ENCODE measurements at regions not wholly inside any gene's neighbourhood (a gene's known extent, or its start where the extent isn't known, plus 50 kb on each side); places are given as distances from the start of the nearest gene placed in this dataset.

DNA sequence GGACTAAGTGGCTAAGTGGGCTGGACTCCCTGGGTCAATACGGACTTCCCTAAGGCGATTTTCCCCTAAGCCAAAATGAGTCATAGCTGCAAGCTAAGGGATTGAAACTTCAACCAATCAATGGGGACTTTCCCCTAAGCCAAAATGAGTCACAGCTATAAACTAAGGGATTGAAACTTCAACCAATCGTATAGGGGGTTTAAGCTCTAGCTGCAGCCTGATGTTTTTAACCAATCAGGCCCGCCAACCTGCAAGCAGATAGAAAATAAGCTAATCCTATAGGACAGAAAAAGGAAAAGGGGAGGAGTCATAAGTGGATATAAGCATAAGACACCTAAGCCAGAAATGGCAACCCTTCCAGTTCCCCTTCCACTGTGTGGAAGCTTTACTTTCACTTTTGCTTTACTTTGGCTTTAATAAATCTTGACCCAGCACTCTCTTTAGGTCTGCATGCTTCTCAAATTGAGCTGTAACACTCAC is 655.0 kb upstream of the HS3ST5 start:
- FAIRE-seq (no peak), ATAC-seq (peak; percentile 80), DNase-seq (ENCODE audit: low read depth, low spot score) (peak; percentile 57)
- H3K27me3 ChIP-seq (replicated peaks in 1 of 2; ENCODE audit: control insufficient read depth in 2 of 2, insufficient read depth in 2 of 2, low read length in 1 of 2): no peaks in the 10 kb centered on the region
- H3K36me3 ChIP-seq (ENCODE audit: control insufficient read depth in 2 of 2, insufficient read depth in 2 of 2, low read length in 1 of 2): no peaks in the 10 kb centered on the region
- intact Hi-C loops (cut with micrococcal nuclease; ENCODE audit: unreplicated experiment): loop anchor here (2.0 kb wide), 1 partner anchor 53 kb away; no protein-coding TSS in a partner anchor
- H3K79me2 ChIP-seq (ENCODE audit: control insufficient read depth, insufficient read depth, low read length): no peaks in the 10 kb centered on the region
- peak overlapping the region; percentile 38 for H3K4me2 ChIP-seq (ENCODE audit: control insufficient read depth, insufficient read depth)
- H2AFZ ChIP-seq (ENCODE audit: control insufficient read depth, low read depth, low read length): peak overlapping the region; percentile 66
- no peak overlapping the region for H3K9ac ChIP-seq (ENCODE audit: control insufficient read depth, insufficient read depth, low read length)
- H3K9me3 ChIP-seq (replicated peaks; ENCODE audit: control insufficient read depth, insufficient read depth, low read length): peaks cover 13% of the 10 kb centered on the region; the same call in 2 of the 3 replicates
- RAD21 ChIA-PET (ENCODE audit: unreplicated experiment): interaction anchor here (0.8 to 1.5 kb wide), 4 partner anchors 9 to 283 kb away, joined by 3 to 7 read pairs (median 4); no protein-coding TSS in a partner anchor
- SMC1A ChIA-PET (ENCODE audit: uncharacterized antibody, unreplicated experiment): interaction anchor here (0.6 to 1.4 kb wide), 4 partner anchors 9 to 278 kb away, joined by 3 to 4 read pairs (median 4); no protein-coding TSS in a partner anchor
- H3K4me3 ChIP-seq: no peak overlapping the region; the same call in 1 of the 2 replicates
- peak overlapping the region; percentile 57 for H3K27ac ChIP-seq (ENCODE audit: control insufficient read depth, insufficient read depth)
- no TSS peak for BruUV-seq (replicated peaks)
- 26% methylated on average over 4 of the region's 4 CpGs for WGBS (ENCODE audit: insufficient coverage, insufficient replicate concordance, low lambda C conversion rate, missing lambda C conversion rate)
- in situ Hi-C loops (cut with MboI): no loop called here
- CTCF ChIA-PET: no interaction called here
- POLR2A ChIA-PET: interaction anchor here (0.8 kb wide), 1 partner anchor 8 kb away, joined by 3 read pairs; no protein-coding TSS in a partner anchor
- H3K4me1 ChIP-seq (ENCODE audit: control insufficient read depth, insufficient read depth, low read length): no peaks in the 10 kb centered on the region
- H4K20me1 ChIP-seq (ENCODE audit: control insufficient read depth, insufficient read depth): no peaks in the 10 kb centered on the region
- TF ChIP-seq NFYA (IDR thresholded peaks at IDR 0.05; ENCODE audit: borderline replicate concordance, low read depth, low read length): no peak
- TF ChIP-seq, protein P1, sequence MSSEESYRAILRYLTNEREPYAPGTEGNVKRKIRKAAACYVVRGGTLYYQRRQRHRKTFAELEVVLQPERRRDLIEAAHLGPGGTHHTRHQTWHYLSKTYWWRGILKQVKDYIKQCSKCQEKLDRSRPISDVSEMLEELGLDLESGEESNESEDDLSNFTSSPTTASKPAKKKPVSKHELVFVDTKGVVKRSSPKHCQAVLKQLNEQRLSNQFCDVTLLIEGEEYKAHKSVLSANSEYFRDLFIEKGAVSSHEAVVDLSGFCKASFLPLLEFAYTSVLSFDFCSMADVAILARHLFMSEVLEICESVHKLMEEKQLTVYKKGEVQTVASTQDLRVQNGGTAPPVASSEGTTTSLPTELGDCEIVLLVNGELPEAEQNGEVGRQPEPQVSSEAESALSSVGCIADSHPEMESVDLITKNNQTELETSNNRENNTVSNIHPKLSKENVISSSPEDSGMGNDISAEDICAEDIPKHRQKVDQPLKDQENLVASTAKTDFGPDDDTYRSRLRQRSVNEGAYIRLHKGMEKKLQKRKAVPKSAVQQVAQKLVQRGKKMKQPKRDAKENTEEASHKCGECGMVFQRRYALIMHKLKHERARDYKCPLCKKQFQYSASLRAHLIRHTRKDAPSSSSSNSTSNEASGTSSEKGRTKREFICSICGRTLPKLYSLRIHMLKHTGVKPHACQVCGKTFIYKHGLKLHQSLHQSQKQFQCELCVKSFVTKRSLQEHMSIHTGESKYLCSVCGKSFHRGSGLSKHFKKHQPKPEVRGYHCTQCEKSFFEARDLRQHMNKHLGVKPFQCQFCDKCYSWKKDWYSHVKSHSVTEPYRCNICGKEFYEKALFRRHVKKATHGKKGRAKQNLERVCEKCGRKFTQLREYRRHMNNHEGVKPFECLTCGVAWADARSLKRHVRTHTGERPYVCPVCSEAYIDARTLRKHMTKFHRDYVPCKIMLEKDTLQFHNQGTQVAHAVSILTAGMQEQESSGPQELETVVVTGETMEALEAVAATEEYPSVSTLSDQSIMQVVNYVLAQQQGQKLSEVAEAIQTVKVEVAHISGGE (CRISPR knock-in tag; IDR thresholded peaks at IDR 0.05): no peak
- TF ChIP-seq TARDBP (IDR thresholded peaks at IDR 0.05; ENCODE audit: borderline replicate concordance): no peak
- TF ChIP-seq IKZF2 (IDR thresholded peaks at IDR 0.05): peak; percentile 77 to 83
- TF ChIP-seq BHLHE40 (IDR thresholded peaks at IDR 0.05; ENCODE audit: borderline replicate concordance in 1 of 2, low read depth in 2 of 2, low read length in 1 of 2): no peak
- peak; percentile 49; the same call in 1 of the 2 replicates for TF ChIP-seq MTA2 (IDR thresholded peaks at IDR 0.05; ENCODE audit: low read depth)
- peak; percentile 52 for TF ChIP-seq RUNX3 (IDR thresholded peaks at IDR 0.05; ENCODE audit: low read length)
- TF ChIP-seq, protein P2, sequence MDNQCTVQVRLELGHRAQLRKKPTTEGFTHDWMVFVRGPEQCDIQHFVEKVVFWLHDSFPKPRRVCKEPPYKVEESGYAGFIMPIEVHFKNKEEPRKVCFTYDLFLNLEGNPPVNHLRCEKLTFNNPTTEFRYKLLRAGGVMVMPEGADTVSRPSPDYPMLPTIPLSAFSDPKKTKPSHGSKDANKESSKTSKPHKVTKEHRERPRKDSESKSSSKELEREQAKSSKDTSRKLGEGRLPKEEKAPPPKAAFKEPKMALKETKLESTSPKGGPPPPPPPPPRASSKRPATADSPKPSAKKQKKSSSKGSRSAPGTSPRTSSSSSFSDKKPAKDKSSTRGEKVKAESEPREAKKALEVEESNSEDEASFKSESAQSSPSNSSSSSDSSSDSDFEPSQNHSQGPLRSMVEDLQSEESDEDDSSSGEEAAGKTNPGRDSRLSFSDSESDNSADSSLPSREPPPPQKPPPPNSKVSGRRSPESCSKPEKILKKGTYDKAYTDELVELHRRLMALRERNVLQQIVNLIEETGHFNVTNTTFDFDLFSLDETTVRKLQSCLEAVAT (IDR thresholded peaks at IDR 0.05): no peak
- no peak for TF ChIP-seq CBX5 (IDR thresholded peaks at IDR 0.05; ENCODE audit: low read depth)
- TF ChIP-seq SUPT20H (IDR thresholded peaks at IDR 0.05; ENCODE audit: borderline replicate concordance, control insufficient read depth, low read depth, low read length): no peak
- no peak for TF ChIP-seq STAT1 (conservative IDR thresholded peaks at IDR 0.05)
- TF ChIP-seq, protein P3, sequence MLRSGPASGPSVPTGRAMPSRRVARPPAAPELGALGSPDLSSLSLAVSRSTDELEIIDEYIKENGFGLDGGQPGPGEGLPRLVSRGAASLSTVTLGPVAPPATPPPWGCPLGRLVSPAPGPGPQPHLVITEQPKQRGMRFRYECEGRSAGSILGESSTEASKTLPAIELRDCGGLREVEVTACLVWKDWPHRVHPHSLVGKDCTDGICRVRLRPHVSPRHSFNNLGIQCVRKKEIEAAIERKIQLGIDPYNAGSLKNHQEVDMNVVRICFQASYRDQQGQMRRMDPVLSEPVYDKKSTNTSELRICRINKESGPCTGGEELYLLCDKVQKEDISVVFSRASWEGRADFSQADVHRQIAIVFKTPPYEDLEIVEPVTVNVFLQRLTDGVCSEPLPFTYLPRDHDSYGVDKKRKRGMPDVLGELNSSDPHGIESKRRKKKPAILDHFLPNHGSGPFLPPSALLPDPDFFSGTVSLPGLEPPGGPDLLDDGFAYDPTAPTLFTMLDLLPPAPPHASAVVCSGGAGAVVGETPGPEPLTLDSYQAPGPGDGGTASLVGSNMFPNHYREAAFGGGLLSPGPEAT (IDR thresholded peaks at IDR 0.05; ENCODE audit: low read depth): peak; percentile 64; the same call in 1 of the 2 replicates
- TF ChIP-seq, protein P4, sequence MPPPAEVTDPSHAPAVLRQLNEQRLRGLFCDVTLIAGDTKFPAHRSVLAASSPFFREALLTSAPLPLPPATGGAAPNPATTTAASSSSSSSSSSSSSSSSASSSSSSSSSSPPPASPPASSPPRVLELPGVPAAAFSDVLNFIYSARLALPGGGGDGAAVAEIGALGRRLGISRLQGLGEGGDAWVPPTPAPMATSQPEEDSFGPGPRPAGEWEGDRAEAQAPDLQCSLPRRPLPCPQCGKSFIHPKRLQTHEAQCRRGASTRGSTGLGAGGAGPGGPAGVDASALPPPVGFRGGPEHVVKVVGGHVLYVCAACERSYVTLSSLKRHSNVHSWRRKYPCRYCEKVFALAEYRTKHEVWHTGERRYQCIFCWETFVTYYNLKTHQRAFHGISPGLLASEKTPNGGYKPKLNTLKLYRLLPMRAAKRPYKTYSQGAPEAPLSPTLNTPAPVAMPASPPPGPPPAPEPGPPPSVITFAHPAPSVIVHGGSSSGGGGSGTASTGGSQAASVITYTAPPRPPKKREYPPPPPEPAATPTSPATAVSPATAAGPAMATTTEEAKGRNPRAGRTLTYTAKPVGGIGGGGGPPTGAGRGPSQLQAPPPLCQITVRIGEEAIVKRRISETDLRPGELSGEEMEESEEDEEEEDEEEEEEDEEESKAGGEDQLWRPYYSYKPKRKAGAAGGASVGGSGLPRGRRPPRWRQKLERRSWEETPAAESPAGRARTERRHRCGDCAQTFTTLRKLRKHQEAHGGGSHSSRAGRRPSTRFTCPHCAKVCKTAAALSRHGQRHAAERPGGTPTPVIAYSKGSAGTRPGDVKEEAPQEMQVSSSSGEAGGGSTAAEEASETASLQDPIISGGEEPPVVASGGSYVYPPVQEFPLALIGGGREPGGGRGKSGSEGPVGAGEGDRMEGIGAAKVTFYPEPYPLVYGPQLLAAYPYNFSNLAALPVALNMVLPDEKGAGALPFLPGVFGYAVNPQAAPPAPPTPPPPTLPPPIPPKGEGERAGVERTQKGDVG (CRISPR knock-in tag; IDR thresholded peaks at IDR 0.05): no peak
- TF ChIP-seq KAT2A (conservative IDR thresholded peaks at IDR 0.05; ENCODE audit: control insufficient read depth, low read depth, low read length): no peak
